Neural cell (in vitro differentiated cells): ENCODE measurements at regions not wholly inside any gene's neighbourhood (a gene's known extent, or its start where the extent isn't known, plus 50 kb on each side); places are given as distances from the start of the nearest gene placed in this dataset.

Experiments
- CTCF ChIP-seq: fragments of 450-650 bp; IDR thresholded peaks from 2 replicates; pipeline ENCODE4 v1.5.1; 2014; ENCODE audit warnings: antibody characterized with exemption, mild to moderate bottlenecking, moderate library complexity; ENCODE audit not compliant: poor library complexity, severe bottlenecking
- EP300 ChIP-seq: fragments of 450-650 bp; conservative IDR thresholded peaks from 2 replicates; pipeline ENCODE4 v1.6.1; 2014; ENCODE audit warnings: antibody characterized with exemption, mild to moderate bottlenecking, moderate library complexity; ENCODE audit not compliant: poor library complexity, severe bottlenecking
- EZH2 ChIP-seq: fragments of 200-600, 300-800 bp; shearing (Covaris generic), sonication (generic); IDR thresholded peaks from 2 replicates; pipeline ENCODE4 v1.6.1; 2014; ENCODE audit warnings: antibody characterized with exemption, low read length, borderline replicate concordance, mild to moderate bottlenecking; ENCODE audit not compliant: insufficient read depth, poor library complexity, severe bottlenecking
- POLR2AphosphoS5 ChIP-seq: IDR thresholded peaks from 2 replicates; pipeline ENCODE4 v1.6.1; 2012
- TAF1 ChIP-seq: IDR thresholded peaks from 2 replicates; pipeline ENCODE4 v1.6.1; 2012; ENCODE audit warnings: low read depth
- TF ChIP-seq, protein P1 (sequence below): IDR thresholded peaks from 2 replicates; pipeline ENCODE4 v1.6.1; 2012; ENCODE audit warnings: borderline replicate concordance

DNA sequence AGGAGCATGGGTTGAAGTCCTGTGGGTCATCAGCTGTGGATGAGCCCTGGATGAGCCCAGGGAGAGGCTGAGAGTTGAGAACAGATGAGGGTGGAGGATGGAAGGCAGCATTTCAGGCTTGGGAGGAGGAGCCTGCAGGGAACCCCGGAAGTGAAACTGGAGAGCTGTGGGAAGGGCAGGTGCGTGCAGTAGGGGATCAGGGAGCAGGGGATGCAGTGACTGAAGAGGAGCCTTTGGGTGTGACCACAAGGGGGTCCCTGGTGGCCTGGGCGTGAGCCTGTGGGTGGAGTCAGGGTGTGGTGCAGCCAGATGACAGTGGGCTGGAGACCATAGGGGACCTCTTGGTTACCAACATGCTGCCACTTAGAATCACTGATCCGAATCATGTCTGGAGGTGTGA is 115.5 kb downstream of the PAPOLA start:
- TF ChIP-seq, protein P1, sequence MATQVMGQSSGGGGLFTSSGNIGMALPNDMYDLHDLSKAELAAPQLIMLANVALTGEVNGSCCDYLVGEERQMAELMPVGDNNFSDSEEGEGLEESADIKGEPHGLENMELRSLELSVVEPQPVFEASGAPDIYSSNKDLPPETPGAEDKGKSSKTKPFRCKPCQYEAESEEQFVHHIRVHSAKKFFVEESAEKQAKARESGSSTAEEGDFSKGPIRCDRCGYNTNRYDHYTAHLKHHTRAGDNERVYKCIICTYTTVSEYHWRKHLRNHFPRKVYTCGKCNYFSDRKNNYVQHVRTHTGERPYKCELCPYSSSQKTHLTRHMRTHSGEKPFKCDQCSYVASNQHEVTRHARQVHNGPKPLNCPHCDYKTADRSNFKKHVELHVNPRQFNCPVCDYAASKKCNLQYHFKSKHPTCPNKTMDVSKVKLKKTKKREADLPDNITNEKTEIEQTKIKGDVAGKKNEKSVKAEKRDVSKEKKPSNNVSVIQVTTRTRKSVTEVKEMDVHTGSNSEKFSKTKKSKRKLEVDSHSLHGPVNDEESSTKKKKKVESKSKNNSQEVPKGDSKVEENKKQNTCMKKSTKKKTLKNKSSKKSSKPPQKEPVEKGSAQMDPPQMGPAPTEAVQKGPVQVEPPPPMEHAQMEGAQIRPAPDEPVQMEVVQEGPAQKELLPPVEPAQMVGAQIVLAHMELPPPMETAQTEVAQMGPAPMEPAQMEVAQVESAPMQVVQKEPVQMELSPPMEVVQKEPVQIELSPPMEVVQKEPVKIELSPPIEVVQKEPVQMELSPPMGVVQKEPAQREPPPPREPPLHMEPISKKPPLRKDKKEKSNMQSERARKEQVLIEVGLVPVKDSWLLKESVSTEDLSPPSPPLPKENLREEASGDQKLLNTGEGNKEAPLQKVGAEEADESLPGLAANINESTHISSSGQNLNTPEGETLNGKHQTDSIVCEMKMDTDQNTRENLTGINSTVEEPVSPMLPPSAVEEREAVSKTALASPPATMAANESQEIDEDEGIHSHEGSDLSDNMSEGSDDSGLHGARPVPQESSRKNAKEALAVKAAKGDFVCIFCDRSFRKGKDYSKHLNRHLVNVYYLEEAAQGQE, result no peak
- no peak for TF ChIP-seq CTCF
- no peak for TF ChIP-seq POLR2AphosphoS5
- TF ChIP-seq EZH2, result no peak
- no peak for TF ChIP-seq EP300
- TF ChIP-seq TAF1, result no peak
